ENCODE measurements at regions not wholly inside any gene's neighbourhood (a gene's known extent, or its start where the extent isn't known, plus 50 kb on each side); places are given as distances from the start of the nearest gene placed in this dataset.

- TF ChIP-seq EZH2phosphoT487 (IDR thresholded peaks at IDR 0.05; ENCODE audit: borderline replicate concordance) (no peak), CTCF (conservative IDR thresholded peaks at IDR 0.05; ENCODE audit: low read length) (no peak)
These were observed 170.0 kb upstream of the GLRA2 start for GRCh38 chrX:14359316-14359715.

All from Loucy (cell line).